22Rv1 (cell line): ENCODE measurements at regions not wholly inside any gene's neighbourhood (a gene's known extent, or its start where the extent isn't known, plus 50 kb on each side); places are given as distances from the start of the nearest gene placed in this dataset.
"Not testable (repeated sequence)": the region's sequence is repeated elsewhere in the genome, so short reads cannot be mapped to it uniquely, and the experiment has no call there.

Experiments
- ZFX ChIP-seq: fragments of 450-650 bp; IDR thresholded peaks from 2 replicates; pipeline ENCODE4 v1.6.1; 2017; ENCODE audit warnings: antibody characterized with exemption, borderline replicate concordance
- TF ChIP-seq, protein P1 (sequence below): fragments of 450-650 bp; IDR thresholded peaks from 2 replicates; pipeline ENCODE4 v1.5.1; 2017; ENCODE audit warnings: mild to moderate bottlenecking

DNA sequence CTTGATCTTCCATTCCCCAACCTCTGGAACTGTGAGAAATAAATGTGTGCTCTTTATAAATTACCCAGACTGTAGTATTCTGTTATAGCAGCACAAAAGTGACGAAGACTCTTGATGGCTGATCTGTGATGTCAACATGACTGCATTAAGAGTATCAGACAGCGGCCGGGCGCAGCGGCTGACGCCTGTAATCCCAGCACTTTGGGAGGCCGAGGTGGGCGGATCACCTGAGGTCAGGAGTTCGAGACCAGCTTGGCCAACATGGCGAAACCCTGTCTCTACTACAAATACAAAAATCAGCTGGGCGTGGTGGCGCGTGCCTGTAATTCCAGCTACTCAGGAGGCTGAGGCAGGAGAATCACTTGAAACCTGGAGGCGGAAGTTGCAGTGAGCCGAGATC, 56.3 kb upstream of the ARL4C start:
- TF ChIP-seq, protein P1, sequence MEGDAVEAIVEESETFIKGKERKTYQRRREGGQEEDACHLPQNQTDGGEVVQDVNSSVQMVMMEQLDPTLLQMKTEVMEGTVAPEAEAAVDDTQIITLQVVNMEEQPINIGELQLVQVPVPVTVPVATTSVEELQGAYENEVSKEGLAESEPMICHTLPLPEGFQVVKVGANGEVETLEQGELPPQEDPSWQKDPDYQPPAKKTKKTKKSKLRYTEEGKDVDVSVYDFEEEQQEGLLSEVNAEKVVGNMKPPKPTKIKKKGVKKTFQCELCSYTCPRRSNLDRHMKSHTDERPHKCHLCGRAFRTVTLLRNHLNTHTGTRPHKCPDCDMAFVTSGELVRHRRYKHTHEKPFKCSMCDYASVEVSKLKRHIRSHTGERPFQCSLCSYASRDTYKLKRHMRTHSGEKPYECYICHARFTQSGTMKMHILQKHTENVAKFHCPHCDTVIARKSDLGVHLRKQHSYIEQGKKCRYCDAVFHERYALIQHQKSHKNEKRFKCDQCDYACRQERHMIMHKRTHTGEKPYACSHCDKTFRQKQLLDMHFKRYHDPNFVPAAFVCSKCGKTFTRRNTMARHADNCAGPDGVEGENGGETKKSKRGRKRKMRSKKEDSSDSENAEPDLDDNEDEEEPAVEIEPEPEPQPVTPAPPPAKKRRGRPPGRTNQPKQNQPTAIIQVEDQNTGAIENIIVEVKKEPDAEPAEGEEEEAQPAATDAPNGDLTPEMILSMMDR, result not testable (repeated sequence)
- TF ChIP-seq ZFX, result not testable (repeated sequence)
